GM21786 (cell line): ENCODE measurements at regions not wholly inside any gene's neighbourhood (a gene's known extent, or its start where the extent isn't known, plus 50 kb on each side); places are given as distances from the start of the nearest gene placed in this dataset.
"Not testable (repeated sequence)": the region's sequence is repeated elsewhere in the genome, so short reads cannot be mapped to it uniquely, and the experiment has no call there.

ENCODE experiments used
- ATAC-seq: cut with Tn5 transposase; IDR thresholded peaks from one replicate; pipeline ENCODE4 v1.9.1; 2021; ENCODE audit not compliant: unreplicated experiment

- no peak for ATAC-seq
These were observed 186.2 kb downstream of the EPM2A start for GRCh38 chr6:145548933-145549648.

- ATAC-seq, result no peak
These were observed 184.2 kb downstream of the EPM2A start for GRCh38 chr6:145551164-145551563.

GRCh38 chr6:145555084-145555483 lies 180.2 kb downstream of the EPM2A start:
- no peak for ATAC-seq

GRCh38 chr6:145557474-145557873 lies 177.8 kb downstream of the EPM2A start:
- ATAC-seq, result no peak

GRCh38 chr6:145559836-145560235 lies 175.5 kb downstream of the EPM2A start:
- ATAC-seq, result no peak

- no peak for ATAC-seq
These were observed 173.9 kb downstream of the EPM2A start for GRCh38 chr6:145561095-145562072.

- no peak for ATAC-seq
These were observed 172.3 kb downstream of the EPM2A start for GRCh38 chr6:145562771-145563615.

GRCh38 chr6:145564553-145564952 lies 170.8 kb downstream of the EPM2A start:
- ATAC-seq, result no peak

GRCh38 chr6:145567684-145568252 lies 167.6 kb downstream of the EPM2A start:
- no peak for ATAC-seq

- no peak for ATAC-seq
These were observed 166.2 kb downstream of the EPM2A start for GRCh38 chr6:145569140-145569539.

GRCh38 chr6:145570336-145570735 lies 165.0 kb downstream of the EPM2A start:
- ATAC-seq, result not testable (repeated sequence)

- not testable (repeated sequence) for ATAC-seq
These were observed 161.1 kb downstream of the EPM2A start for GRCh38 chr6:145574269-145574668.
